GM12873 (cell line): ENCODE measurements at regions not wholly inside any gene's neighbourhood (a gene's known extent, or its start where the extent isn't known, plus 50 kb on each side); places are given as distances from the start of the nearest gene placed in this dataset.

Experiments used
- CTCF ChIP-seq: IDR thresholded peaks from 2 replicates; pipeline ENCODE4 v1.5.1; 2012; ENCODE audit warnings: low read depth, mild to moderate bottlenecking, moderate library complexity, low read length, control low read depth; ENCODE audit not compliant: insufficient read depth; ENCODE audit errors: missing control alignments

- no peak for TF ChIP-seq CTCF
Observed at GRCh38 chr4:184575306-184575705, 73.9 kb downstream of the CASP3 start.

- no peak for TF ChIP-seq CTCF
Observed at GRCh38 chr4:184574861-184575260, 74.4 kb downstream of the CASP3 start.

- no peak for TF ChIP-seq CTCF
Observed at GRCh38 chr4:184573701-184574100, 75.5 kb downstream of the CASP3 start.

- no peak for TF ChIP-seq CTCF
Observed at GRCh38 chr4:184568770-184569169, 80.5 kb downstream of the CASP3 start.

GRCh38 chr4:184563621-184564020 is 85.6 kb downstream of the CASP3 start:
- TF ChIP-seq CTCF = no peak

GRCh38 chr4:184558996-184559395 is 84.6 kb upstream of the IRF2 start:
- no peak for TF ChIP-seq CTCF

GRCh38 chr4:184553891-184554290 is 79.5 kb upstream of the IRF2 start:
- no peak for TF ChIP-seq CTCF

- no peak for TF ChIP-seq CTCF
Observed at GRCh38 chr4:184550476-184550875, 76.1 kb upstream of the IRF2 start.
